ENCODE measurements at regions not wholly inside any gene's neighbourhood (a gene's known extent, or its start where the extent isn't known, plus 50 kb on each side); places are given as distances from the start of the nearest gene placed in this dataset.

DNA sequence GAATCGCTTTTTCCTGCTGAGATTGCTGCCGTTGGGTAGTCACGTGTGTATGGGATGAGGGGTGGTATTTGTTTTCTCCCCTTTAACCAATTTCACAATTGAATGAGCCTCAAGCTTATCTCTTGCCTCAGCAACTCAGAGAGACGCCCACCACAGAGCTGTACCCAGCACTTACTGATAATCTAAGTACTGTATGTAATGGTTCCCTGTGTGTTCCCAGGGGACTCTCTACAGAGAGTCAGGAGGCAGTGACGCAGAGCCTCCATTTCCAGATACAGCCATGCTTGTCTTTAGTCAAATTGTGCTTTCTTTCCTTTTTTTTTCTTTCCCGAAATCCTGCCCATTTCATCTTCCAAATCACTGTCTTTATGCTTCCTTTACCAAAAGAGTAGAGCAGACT is 1102.1 kb upstream of the KLHL29 start:
- no peak for DNase-seq

DNA sequence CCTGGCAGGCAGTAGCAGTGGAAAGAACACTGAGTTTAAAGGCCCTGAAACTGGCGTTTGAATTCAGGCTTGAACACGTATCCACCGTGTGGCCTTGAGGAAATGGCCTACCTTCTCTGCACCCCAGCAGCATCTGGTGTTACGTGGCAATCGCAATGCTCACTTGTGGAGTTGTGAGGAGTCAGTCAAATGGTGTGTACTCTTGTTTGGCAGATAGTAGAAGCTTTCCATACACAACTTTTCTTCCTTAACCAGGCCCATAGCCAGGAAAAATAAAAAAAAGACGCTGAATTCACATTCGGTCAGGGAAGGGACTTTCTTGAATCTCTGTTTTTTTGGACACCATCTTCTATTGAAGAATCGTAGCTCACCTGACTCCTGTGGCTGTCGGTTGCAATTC is 1101.5 kb upstream of the KLHL29 start:
- no peak for DNase-seq

DNA sequence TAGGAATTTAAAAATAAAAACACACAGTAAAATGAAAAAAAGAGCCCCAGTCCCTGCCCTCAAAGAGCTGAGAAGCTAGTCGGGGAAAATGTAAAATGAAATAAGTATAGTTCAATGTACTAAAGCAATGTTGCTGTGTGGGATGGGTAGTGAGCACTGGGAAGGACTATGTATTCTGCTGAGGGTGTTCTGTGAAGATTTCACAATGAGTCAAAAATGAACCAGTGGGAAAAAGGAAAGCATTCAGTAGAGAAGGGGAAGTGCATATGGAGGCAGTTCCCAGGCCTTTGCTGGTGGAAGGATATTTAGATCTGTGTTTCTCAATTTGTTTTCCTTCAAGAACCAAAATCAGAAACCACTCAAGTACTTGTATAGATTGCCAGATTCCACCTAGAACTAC is 1094.7 kb upstream of the KLHL29 start:
- no peak for DNase-seq

DNA sequence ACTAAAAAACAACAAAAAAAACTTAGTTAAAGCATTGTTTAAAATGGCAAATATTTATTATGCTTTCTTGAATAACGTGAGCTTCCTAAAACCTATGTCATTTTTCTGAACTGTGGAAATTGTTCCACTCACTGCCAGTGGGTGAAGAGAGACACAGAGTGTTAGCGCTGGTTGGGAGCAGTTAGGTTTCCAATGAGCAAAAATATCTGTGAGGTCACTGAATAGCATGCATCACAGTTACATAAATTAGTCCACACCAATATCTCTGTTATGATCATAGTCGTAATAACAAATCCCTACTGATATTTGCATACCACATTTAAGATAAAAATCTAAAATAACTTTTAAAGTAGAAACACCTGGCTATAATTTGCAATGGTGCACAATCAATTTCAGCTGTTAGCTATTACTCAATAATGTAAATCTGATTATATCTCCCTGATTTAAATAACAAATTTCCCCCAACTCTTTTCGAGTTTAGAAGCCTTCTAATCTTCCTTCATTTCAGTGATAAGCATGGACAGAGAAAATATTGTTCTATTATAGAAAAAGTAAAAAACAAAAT is 1094.0 kb upstream of the KLHL29 start:
- DNase-seq, result no peak

DNA sequence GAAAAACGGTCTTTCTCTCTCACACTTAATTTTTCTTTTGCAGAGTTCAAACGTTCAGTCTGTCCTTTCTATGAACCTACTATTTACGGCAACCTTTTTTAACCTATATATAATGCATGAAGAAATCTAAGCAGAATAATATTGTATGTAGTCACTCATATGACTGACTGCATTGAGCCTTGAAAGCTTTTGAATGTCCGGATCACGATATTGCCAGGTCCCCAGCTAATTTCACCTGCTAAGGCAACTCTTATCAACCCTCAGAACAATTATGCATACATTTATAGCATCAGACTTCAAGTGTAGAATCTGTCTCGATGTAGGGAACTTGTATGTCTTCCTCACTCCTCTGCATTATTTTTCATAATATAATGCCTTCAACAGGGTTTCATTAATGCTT is 1083.8 kb upstream of the KLHL29 start:
- no peak for DNase-seq

DNA sequence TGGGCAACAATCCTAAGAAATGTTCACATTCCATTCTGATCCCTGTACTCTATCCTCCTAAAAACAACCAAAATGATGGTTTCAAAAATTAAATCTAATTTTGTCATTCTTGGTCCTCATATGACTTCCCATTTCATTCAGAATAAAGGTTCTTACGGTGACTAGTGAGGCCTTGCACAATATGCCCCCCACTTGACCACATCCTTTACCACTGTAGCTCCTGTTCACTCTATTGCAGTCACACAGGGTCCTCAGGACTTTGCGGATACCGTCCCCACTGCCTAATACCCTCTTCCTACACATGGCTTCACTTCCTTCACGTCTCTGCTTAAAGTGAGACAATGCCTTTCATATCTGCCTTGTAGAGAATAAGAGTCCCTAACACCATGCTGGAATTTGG is 1058.7 kb upstream of the KLHL29 start:
- DNase-seq, result no peak

DNA sequence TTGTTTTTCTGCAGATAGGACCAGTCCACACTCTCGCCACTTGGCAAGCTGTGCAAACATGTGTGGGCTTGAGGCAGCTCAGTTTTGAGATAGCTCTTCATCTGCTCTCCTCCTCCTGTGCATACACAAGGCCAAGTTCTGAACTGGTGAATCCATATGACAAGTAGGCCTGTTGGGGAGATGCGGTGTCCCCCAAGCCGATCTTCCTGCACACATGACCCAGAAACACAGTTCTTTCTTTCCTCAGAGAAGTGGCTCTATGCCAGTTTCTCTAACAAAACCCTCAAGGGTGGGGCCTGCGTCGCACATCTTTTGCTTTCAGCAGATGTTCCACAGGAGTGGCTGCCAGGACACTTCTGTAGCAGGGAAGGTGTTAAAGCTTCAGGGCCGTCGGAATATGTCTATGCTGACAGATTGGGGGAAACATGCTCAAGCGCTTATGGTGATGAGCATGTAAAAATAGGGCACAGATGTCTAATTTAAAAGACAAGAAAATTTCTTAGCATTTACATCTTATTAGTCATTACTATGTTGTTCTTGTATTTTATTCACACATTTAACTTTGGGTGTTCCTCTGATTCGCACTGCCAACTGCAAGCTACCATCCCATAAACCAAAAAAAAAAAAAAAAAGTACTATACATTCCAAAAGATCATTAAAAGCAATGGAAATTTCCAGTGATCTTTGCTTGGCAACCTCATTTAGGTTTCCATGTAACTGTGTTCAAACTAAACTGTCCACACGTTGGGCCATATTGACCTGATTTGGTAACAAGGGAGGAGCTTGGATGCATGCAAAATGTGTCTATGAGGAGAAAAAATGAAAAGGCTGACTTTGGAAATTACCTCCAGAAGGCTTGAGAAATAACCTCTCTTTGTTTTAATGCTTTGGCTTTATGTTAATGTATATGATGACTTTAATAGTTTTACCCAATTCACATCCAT is 1055.5 kb upstream of the KLHL29 start:
- peak; percentile 83 to 96 for DNase-seq

DNA sequence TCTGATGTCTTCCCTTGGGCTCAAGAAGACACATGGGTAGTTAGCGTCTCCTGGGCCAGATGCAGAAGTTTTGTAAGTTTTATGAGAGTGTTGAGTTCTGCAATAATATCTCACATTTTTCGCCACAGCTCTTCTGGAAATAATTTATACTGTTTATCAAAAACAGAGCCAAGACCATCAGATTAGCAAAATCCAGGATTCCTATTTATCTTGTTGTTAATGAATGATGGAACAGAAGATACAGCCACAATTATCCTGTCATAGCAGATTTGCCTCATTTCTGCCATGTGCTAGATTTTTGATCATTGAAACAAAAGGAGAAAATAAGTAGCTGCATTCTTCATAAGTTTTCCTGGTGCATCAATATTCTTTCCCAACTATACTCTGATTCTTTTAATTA is 1048.6 kb upstream of the KLHL29 start:
- DNase-seq, result no peak

DNA sequence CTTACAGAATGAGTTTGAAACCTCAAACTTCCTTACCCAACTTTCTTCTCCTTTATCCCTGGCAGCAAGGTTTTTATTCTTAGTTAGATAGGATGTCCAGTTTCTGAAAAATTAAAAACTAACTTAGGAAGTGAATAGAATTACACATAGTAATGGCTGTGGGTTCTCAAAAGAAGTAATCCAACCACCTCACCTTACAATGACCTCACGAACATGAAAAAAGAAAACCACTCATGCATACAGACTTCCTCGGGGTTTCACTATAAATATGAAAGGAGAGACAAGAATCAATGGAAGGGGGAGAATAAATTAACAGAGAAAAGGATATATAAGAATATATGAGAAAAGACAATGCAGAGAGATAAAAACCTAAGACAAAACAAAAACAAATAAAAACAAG is 1044.3 kb upstream of the KLHL29 start:
- DNase-seq, result no peak

DNA sequence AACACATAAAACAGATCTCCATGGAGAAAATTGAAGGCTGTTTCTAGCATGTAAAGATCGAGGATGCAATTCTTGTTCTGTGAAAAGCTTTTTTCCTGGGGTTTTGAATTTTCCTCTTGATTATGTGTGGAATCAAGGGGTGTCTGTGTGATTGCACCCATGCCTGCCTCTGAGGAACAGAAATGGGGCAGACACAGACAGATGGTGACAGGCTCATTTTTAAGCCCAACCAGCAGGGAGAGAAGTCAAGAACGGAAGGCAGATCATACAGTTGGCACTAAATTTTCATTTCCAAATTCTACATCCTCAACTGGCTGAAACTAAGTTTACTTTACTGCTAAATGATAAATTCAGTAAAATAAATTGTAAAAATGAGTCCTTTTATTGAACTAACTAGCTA is 1037.7 kb upstream of the KLHL29 start:
- DNase-seq, result peak in 1 of 2 experiments; percentile 15

DNA sequence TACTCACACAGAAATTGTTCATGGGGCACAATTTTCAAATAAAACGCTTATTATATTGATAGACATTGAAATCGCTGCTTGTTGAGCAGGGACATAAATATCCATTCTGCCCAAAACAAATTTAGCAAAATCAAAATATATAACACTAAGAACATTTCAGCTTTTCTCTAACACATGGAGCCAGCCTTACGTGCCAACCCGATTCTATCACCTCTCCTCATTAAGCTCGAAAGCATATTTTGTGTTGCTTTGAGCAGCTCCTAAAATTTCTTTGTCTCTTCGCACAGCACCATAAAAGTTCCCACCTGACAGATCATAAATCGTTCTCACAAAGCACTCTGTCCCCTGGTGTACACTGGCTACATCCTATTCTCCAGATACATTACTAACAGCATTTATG is 1034.4 kb upstream of the KLHL29 start:
- DNase-seq, result no peak

DNA sequence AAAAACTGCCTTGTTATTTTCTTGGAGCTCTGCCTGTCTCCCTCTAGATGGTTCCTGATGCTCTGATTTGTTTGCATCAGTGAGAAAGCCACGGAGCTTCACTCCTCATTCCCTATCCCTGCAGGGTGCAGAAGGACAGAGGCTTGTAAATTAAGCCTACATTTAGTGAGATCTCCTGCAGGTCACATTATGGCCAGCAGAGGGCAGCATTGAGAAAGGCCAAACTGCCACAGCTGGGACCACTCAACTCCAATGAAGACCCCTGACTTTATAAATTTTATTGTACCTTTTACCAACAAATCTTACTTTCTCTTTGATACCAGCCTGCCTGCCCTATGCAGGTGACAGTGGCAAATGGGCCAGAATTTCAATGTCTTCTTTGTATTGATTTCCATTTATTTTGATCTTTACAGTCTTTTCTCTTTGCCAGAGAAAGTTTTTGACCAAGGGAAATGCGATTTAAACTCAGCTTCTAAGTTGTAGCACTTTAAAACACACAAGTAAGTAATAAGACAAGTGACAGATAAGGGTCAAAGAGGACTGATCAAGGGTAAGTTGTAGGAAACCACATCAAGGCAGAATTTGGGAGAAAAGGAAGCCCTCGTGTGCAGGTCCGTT is 1029.1 kb upstream of the KLHL29 start:
- peak; percentile 9 to 63 for DNase-seq

DNA sequence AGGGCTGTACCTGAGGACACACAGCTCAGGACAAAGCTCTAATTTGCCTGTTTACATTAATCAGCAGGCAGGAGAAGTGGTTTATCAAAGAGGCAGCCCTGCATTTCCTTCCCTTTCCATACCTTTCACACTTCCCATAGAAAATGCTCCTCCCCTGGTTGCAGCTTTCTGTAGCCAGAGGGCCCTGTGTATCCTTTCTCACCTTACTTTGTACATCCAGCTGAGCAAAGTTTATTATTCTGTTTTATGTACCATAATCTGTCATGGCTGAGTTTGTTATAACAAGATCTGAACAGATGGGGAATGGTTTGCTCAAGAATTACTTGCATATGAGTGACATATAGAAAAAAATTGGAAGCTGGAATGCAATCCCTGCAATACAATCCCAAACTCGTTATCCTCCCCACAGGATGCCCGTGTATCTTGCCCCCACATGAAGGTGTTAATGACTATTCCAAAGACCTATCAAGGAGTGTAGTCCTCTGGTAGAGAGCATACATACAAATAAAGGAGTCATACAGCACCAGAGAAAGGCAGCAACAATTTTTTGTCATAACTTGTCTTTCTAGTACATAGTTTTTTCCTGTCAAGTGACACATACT is 1025.8 kb upstream of the KLHL29 start:
- DNase-seq, result peak; percentile 55 to 85

DNA sequence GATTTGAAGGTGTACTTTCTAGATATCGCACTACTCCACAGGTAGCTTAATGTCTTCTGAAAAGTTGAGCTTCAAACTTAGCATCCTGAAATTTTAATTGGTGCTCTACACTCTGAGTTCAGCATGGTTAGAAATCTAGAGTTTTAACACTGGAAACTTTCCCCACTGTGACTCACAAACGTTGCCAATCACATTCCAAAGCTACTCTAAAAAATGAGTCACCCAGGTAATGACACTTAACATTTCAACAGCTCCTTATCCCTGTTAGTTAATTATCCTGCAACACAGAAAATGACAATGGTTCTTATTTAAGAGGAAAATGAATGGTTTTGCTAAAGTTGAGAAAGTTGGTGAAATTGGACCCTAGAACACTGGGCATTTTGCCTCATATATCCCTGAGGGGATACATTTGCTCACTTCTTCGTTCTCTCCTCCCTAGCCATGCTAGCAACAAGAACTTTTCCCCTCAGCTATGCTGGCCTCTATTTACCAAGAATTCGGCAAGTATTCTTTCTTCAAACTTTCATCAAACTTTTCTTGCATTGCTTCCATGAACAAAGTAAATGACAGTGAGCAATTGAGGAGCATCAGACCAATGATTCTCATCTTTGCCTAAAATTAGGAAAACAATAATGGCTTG is 1024.1 kb upstream of the KLHL29 start:
- DNase-seq, result no peak

DNA sequence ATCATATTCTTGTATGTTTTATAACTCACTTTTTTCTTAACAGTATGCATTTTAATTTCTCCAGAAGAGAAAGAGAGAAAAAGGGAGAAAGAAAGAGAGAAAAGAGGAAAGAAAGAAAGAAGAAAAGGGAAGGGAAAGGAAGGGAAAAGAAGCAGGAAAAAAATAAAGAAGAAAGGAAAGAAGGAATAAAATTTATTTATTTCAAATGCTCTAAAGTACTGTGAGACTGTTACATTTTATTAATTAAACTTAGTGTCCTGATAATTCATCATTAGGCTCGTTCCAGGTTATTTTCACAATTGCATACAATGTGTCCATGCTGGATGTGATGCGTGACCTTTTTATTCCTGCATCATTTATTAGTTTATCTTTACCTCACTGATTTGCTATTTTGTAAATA is 1023.4 kb upstream of the KLHL29 start:
- DNase-seq, result no peak

DNA sequence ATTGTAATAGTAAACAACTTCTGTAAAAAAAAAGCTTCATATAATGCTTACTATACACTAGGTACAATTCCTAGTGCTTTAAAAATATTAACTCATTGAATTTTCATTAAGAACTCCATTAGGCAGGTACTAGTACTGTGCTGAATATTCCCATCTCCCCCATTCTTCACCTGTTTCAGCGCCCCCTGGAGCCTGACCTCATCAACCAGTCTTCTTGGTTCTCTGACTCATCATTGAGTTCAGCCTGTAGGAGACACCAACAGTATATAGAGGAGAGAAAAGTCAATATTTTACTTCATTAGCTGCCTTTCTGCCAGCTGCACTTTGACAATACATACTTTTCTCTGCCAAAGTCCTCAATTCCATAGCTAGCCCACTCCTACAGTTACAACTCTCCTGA is 1009.9 kb upstream of the KLHL29 start:
- peak in 1 of 2 experiments; percentile 3 for DNase-seq

DNA sequence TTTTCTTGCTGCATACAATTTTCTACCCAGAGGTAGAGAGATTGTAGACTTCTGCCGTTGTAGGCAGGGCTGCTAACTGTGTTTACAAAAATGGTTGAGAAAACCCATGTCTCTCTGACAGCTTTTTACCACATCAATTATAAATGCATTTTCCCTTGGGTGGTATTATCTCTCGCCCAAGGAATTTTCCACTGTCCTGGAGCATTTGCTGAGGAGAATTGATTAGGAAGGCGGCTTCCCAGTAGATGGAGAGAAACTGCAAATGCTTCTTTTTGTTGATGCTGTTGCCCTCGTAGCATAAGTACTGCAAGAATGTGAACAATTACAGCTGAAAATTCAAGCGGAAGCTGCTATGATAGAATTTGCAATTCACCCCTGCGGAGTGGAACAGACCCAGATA is 1007.7 kb upstream of the KLHL29 start:
- DNase-seq, result no peak

DNA sequence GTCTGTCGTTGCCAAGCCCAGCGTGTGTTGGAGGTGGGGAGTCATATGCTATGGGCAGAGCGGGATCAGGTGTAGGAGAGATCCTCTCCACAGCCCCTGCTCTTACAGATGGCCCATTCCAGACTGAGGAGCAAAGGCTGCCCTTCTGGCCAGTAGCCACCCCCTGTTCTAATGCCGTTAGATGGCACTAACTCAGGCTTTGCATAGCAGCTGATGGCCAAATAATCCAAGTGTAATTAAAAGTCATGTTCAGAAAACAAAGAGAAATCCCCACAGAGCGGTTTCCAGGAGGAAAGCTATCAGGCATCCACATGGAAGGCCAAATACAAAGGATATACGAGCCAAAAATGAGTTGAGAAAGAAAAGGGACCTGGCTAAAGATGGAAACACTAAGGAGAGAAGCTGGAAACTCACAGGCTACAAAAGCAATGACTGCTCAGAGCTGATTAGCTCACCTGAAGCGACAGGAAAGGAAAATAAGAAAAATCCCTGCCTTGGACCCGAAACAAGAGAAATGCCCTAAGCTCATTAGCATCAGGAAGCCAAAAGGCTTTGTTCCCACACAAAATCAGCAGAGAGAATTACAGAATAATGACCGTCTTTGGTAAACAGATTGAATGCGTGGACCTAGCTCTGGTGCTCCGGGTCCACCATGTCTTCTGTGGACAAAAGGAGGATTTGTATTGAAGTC is 1002.4 kb upstream of the KLHL29 start:
- peak; percentile 7 to 70 for DNase-seq

DNA sequence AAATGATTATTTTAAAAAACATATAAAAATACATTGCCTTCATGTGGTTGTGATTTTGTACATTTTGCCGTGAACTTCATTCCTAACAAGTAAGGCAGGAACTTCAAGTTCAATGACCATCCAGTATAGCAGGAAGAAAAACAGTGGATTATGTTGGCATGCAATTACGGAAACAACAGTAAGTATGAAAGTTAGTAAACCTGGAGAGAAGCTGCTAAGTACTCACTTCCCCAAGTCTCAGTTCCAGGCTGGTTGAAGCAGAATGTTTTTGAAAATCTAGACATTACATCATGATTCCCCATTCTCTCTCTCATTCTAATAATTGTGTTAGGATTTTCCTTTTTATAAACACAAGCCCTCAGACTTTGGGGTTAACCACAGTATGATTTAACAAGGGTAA is 987.1 kb upstream of the KLHL29 start:
- DNase-seq, result no peak

DNA sequence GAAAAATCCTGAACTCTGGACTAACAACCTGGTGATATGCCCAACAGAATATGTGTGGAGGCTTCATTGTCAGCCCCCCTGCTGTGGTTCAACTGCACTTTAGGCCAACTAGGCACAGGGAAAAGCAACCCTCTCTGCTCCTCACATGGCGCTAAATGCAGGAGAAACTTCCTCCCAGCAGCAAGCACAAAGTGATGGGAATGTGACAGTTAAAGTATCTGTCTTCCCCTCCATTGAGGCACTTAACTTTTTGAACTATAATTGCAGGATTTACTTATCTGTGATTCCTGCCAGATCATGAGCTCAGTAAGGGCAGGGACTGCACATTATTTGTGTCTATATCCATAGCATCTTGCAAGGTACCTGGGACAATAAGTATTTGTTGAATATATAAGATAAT is 981.2 kb upstream of the KLHL29 start:
- DNase-seq, result no peak

DNA sequence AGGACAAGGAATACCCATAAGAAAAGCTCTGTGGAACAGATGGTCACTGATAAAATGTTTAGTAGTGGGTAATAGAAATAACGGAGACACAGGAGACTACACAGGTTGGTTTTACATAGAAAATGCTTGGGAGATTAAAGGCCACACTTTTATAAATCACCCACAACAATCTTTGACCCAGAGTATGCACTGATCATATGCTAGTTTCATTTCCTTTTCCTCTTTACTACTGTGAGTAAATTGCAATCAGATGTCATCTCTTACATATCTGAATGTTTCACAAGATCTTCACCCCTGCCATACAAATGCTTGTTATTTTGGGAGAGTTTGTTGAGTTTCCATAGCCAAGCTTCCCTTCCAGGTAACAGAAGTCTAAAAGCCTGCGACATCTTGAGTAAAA is 978.4 kb upstream of the KLHL29 start:
- DNase-seq, result no peak

DNA sequence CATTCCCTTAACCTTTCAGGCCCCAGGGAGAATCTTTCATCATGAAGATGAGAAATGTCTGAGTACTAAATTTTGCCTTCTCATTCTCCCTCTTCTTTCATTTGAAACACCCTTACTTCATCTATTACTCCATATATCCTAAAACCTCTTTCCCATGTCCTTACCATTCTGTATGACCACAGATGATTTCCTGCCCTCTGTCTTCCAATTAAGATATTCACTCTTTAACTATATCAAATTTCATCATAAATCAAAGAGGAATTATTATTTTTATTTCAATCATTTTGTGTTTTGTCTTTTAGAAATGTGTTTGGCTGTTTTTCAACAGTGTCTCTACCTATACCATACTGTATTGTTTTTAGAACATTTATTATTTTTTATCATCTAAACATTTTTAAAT is 964.9 kb upstream of the KLHL29 start:
- DNase-seq, result no peak

DNA sequence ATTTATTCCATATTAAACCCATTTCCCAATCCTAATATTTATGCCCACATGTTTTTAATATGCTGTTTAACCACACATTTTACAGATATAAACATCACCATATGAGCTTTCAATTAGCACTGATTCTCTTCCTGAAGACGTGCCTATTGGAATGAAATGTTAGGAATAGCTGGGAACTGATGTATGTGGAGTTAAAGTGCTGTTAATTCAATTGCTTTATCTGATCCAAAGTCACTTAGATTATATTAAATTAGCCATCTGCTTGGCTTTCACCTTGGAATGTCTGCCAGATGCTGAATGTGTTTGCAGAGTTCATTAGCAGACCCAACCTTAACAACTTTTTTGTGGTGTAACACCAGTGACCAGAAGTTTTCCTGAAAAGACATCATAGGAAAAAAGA is 942.9 kb upstream of the KLHL29 start:
- peak; percentile 60 to 89 for DNase-seq

Data from NCI-H524 (cell line).